ENCODE measurements at regions not wholly inside any gene's neighbourhood (a gene's known extent, or its start where the extent isn't known, plus 50 kb on each side); places are given as distances from the start of the nearest gene placed in this dataset.
"Not testable (repeated sequence)": the region's sequence is repeated elsewhere in the genome, so short reads cannot be mapped to it uniquely, and the experiment has no call there.

- ChIA-PET CTCF (no interaction called here), POLR2A (interaction anchor here (0.9 kb wide), 1 partner anchor 159 kb away, joined by 3 read pairs; no protein-coding TSS in a partner anchor)
- Mint-ChIP-seq H3K27ac (no peak overlapping the region), H3K27me3 (ENCODE audit: low read depth) (peaks cover 28% of the 10 kb centered on the region), H3K9me3 (ENCODE audit: insufficient read depth) (no peaks in the 10 kb centered on the region), H3K36me3 (ENCODE audit: low read depth) (no peaks in the 10 kb centered on the region), H3K4me3 (no peak overlapping the region), H3K4me1 (ENCODE audit: low read depth) (no peaks in the 10 kb centered on the region)
- ATAC-seq: no peak
- DNase-seq: no peak
These were observed 81.9 kb upstream of the TOPAZ1 start for GRCh38 chr3:44159696-44160300.

- no peak overlapping the region for H3K27ac Mint-ChIP-seq
- ChIA-PET CTCF (no interaction called here), POLR2A (interaction anchor here (0.9 kb wide), 1 partner anchor 160 kb away, joined by 3 read pairs; no protein-coding TSS in a partner anchor)
- H3K27me3 Mint-ChIP-seq (ENCODE audit: low read depth): peaks cover 27% of the 10 kb centered on the region
- ATAC-seq (no peak), DNase-seq (no peak)
- H3K4me1 Mint-ChIP-seq (ENCODE audit: low read depth): no peaks in the 10 kb centered on the region
- H3K4me3 Mint-ChIP-seq: no peak overlapping the region
- no peaks in the 10 kb centered on the region for H3K9me3 Mint-ChIP-seq (ENCODE audit: insufficient read depth)
- no peaks in the 10 kb centered on the region for H3K36me3 Mint-ChIP-seq (ENCODE audit: low read depth)
These were observed 80.9 kb upstream of the TOPAZ1 start for GRCh38 chr3:44160818-44161217.

- ChIA-PET CTCF (no interaction called here), POLR2A (no interaction called here)
- Mint-ChIP-seq H3K4me1 (ENCODE audit: low read depth) (no peaks in the 10 kb centered on the region), H3K27ac (no peak overlapping the region), H3K4me3 (no peak overlapping the region), H3K27me3 (ENCODE audit: low read depth) (peaks cover 38% of the 10 kb centered on the region), H3K36me3 (ENCODE audit: low read depth) (no peaks in the 10 kb centered on the region), H3K9me3 (ENCODE audit: insufficient read depth) (no peaks in the 10 kb centered on the region)
- ATAC-seq (no peak), DNase-seq (no peak)
These were observed 69.8 kb upstream of the TOPAZ1 start for GRCh38 chr3:44171891-44172290.

- H3K9me3 Mint-ChIP-seq (ENCODE audit: insufficient read depth); POLR2A ChIA-PET; CTCF ChIA-PET; H3K36me3 Mint-ChIP-seq (ENCODE audit: low read depth); H3K4me1 Mint-ChIP-seq (ENCODE audit: low read depth); H3K27ac Mint-ChIP-seq; H3K4me3 Mint-ChIP-seq; ATAC-seq; DNase-seq: not testable (repeated sequence)
- peaks cover 39% of the 10 kb centered on the region for H3K27me3 Mint-ChIP-seq (ENCODE audit: low read depth)
These were observed 69.0 kb upstream of the TOPAZ1 start for GRCh38 chr3:44172701-44173100.

GRCh38 chr3:44173263-44173662 is 68.4 kb upstream of the TOPAZ1 start:
- no peaks in the 10 kb centered on the region for H3K36me3 Mint-ChIP-seq (ENCODE audit: low read depth)
- ChIA-PET CTCF (no interaction called here), POLR2A (no interaction called here)
- peaks cover 35% of the 10 kb centered on the region for H3K27me3 Mint-ChIP-seq (ENCODE audit: low read depth)
- ATAC-seq (no peak), DNase-seq (no peak)
- no peak overlapping the region for H3K4me3 Mint-ChIP-seq
- H3K27ac Mint-ChIP-seq: no peak overlapping the region
- no peaks in the 10 kb centered on the region for H3K9me3 Mint-ChIP-seq (ENCODE audit: insufficient read depth)
- H3K4me1 Mint-ChIP-seq (ENCODE audit: low read depth): no peaks in the 10 kb centered on the region

GRCh38 chr3:44175070-44175469 is 66.6 kb upstream of the TOPAZ1 start:
- no peaks in the 10 kb centered on the region for H3K4me1 Mint-ChIP-seq (ENCODE audit: low read depth)
- DNase-seq (no peak), ATAC-seq (no peak)
- H3K4me3 Mint-ChIP-seq: no peak overlapping the region
- H3K27me3 Mint-ChIP-seq (ENCODE audit: low read depth): peaks cover 28% of the 10 kb centered on the region
- no peaks in the 10 kb centered on the region for H3K9me3 Mint-ChIP-seq (ENCODE audit: insufficient read depth)
- ChIA-PET CTCF (interaction anchor here (1.3 kb wide), 1 partner anchor 24 kb away, joined by 4 read pairs; no protein-coding TSS in a partner anchor), POLR2A (no interaction called here)
- H3K36me3 Mint-ChIP-seq (ENCODE audit: low read depth): no peaks in the 10 kb centered on the region
- no peak overlapping the region for H3K27ac Mint-ChIP-seq

DNA sequence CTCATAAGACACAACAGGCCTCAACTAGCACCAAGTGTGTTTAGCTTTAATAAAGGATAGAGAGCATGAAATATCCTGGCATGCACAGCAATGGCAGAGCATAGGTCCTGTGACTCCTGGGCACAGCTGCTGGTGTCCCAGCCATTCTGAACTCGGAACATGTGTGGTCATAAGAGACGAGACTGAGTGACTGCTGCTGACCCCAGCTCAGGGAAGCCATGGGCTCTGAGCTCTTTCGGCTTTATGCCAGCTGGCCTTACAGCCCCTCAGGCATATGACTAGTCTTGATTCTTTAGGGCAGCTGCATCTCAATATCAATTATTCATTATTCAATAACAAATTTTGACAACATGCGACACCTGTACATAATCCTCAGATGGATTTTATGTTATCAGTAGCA is 62.4 kb upstream of the TOPAZ1 start:
- POLR2A ChIA-PET: no interaction called here
- H3K4me3 Mint-ChIP-seq: no peak overlapping the region
- no peaks in the 10 kb centered on the region for H3K9me3 Mint-ChIP-seq (ENCODE audit: insufficient read depth)
- ATAC-seq (no peak), DNase-seq (no peak)
- no peaks in the 10 kb centered on the region for H3K36me3 Mint-ChIP-seq (ENCODE audit: low read depth)
- peaks cover 13% of the 10 kb centered on the region for H3K27me3 Mint-ChIP-seq (ENCODE audit: low read depth)
- no peaks in the 10 kb centered on the region for H3K4me1 Mint-ChIP-seq (ENCODE audit: low read depth)
- CTCF ChIA-PET: interaction anchor here (1.0 to 1.1 kb wide), 2 partner anchors 18 to 289 kb away, joined by 3 read pairs; no protein-coding TSS in a partner anchor
- no peak overlapping the region for H3K27ac Mint-ChIP-seq

GRCh38 chr3:44184319-44184953 is 57.2 kb upstream of the TOPAZ1 start:
- H3K4me1 Mint-ChIP-seq (ENCODE audit: low read depth): no peaks in the 10 kb centered on the region
- no peak overlapping the region for H3K4me3 Mint-ChIP-seq
- no peaks in the 10 kb centered on the region for H3K9me3 Mint-ChIP-seq (ENCODE audit: insufficient read depth)
- ChIA-PET CTCF (interaction anchor here (2.1 kb wide), 1 partner anchor 13 kb away, joined by 7 read pairs; no protein-coding TSS in a partner anchor), POLR2A (no interaction called here)
- no peak overlapping the region for H3K27ac Mint-ChIP-seq
- DNase-seq (no peak), ATAC-seq (no peak)
- no peaks in the 10 kb centered on the region for H3K36me3 Mint-ChIP-seq (ENCODE audit: low read depth)
- H3K27me3 Mint-ChIP-seq (ENCODE audit: low read depth): peaks cover 15% of the 10 kb centered on the region

- no peak overlapping the region for H3K4me3 Mint-ChIP-seq
- CTCF ChIA-PET: no interaction called here
- no peaks in the 10 kb centered on the region for H3K36me3 Mint-ChIP-seq (ENCODE audit: low read depth)
- ATAC-seq: no peak
- POLR2A ChIA-PET: no interaction called here
- no peaks in the 10 kb centered on the region for H3K9me3 Mint-ChIP-seq (ENCODE audit: insufficient read depth)
- no peak for DNase-seq
- peaks cover 19% of the 10 kb centered on the region for H3K27me3 Mint-ChIP-seq (ENCODE audit: low read depth)
- no peak overlapping the region for H3K27ac Mint-ChIP-seq
- H3K4me1 Mint-ChIP-seq (ENCODE audit: low read depth): no peaks in the 10 kb centered on the region
These were observed 56.2 kb upstream of the TOPAZ1 start for GRCh38 chr3:44185396-44185915.

GRCh38 chr3:44186111-44186672 is 55.5 kb upstream of the TOPAZ1 start:
- ATAC-seq: no peak
- no peak overlapping the region for H3K4me3 Mint-ChIP-seq
- no peaks in the 10 kb centered on the region for H3K9me3 Mint-ChIP-seq (ENCODE audit: insufficient read depth)
- H3K36me3 Mint-ChIP-seq (ENCODE audit: low read depth): no peaks in the 10 kb centered on the region
- H3K4me1 Mint-ChIP-seq (ENCODE audit: low read depth): no peaks in the 10 kb centered on the region
- ChIA-PET POLR2A (no interaction called here), CTCF (no interaction called here)
- peaks cover 19% of the 10 kb centered on the region for H3K27me3 Mint-ChIP-seq (ENCODE audit: low read depth)
- DNase-seq: no peak
- H3K27ac Mint-ChIP-seq: no peak overlapping the region

- ChIA-PET POLR2A (no interaction called here), CTCF (interaction anchor here (1.3 to 1.6 kb wide), 2 partner anchors 12 to 418 kb away, joined by 3 to 11 read pairs; no protein-coding TSS in a partner anchor)
- DNase-seq (no peak), ATAC-seq (no peak)
- Mint-ChIP-seq H3K36me3 (ENCODE audit: low read depth) (no peaks in the 10 kb centered on the region), H3K4me1 (ENCODE audit: low read depth) (no peaks in the 10 kb centered on the region), H3K27me3 (ENCODE audit: low read depth) (peaks cover 21% of the 10 kb centered on the region), H3K9me3 (ENCODE audit: insufficient read depth) (no peaks in the 10 kb centered on the region), H3K4me3 (no peak overlapping the region), H3K27ac (no peak overlapping the region)
These were observed 55.0 kb upstream of the TOPAZ1 start for GRCh38 chr3:44186712-44187111.
